CD4-positive, alpha-beta T cell treated with Interleukin-6 at 100 ng/mL for 8 hours (primary cell): ENCODE measurements at regions not wholly inside any gene's neighbourhood (a gene's known extent, or its start where the extent isn't known, plus 50 kb on each side); places are given as distances from the start of the nearest gene placed in this dataset.

Experiments
- DNase-seq: peaks from one replicate; pipeline ENCODE4 v3.0.0-alpha.2; 2020; ENCODE audit warnings: mixed read lengths, low spot score

- DNase-seq = no peak
Measured at GRCh38 chr3:82287562-82287961, 526.1 kb upstream of the GBE1 start.

GRCh38 chr3:82281205-82281604 lies 519.8 kb upstream of the GBE1 start:
- DNase-seq = no peak

- DNase-seq = no peak
Measured at GRCh38 chr3:82276992-82277391, 515.5 kb upstream of the GBE1 start.

- no peak for DNase-seq
Measured at GRCh38 chr3:82274897-82275296, 513.5 kb upstream of the GBE1 start.

- no peak for DNase-seq
Measured at GRCh38 chr3:82265747-82266146, 504.3 kb upstream of the GBE1 start.

GRCh38 chr3:82262193-82262592 lies 500.7 kb upstream of the GBE1 start:
- DNase-seq = no peak

GRCh38 chr3:82261637-82262036 lies 500.2 kb upstream of the GBE1 start:
- no peak for DNase-seq

- no peak for DNase-seq
Measured at GRCh38 chr3:82261013-82261412, 499.6 kb upstream of the GBE1 start.

- no peak for DNase-seq
Measured at GRCh38 chr3:82259994-82260393, 498.5 kb upstream of the GBE1 start.

GRCh38 chr3:82240322-82240721 lies 478.9 kb upstream of the GBE1 start:
- no peak for DNase-seq

- no peak for DNase-seq
Measured at GRCh38 chr3:82236257-82236656, 474.8 kb upstream of the GBE1 start.

- DNase-seq = no peak
Measured at GRCh38 chr3:82229397-82229796, 468.0 kb upstream of the GBE1 start.

GRCh38 chr3:82224661-82225060 lies 463.2 kb upstream of the GBE1 start:
- DNase-seq = no peak

- no peak for DNase-seq
Measured at GRCh38 chr3:82222401-82222800, 461.0 kb upstream of the GBE1 start.

- no peak for DNase-seq
Measured at GRCh38 chr3:82217571-82217970, 456.1 kb upstream of the GBE1 start.

GRCh38 chr3:82208002-82208710 lies 446.7 kb upstream of the GBE1 start:
- DNase-seq = no peak

- no peak for DNase-seq
Measured at GRCh38 chr3:82202269-82202668, 440.8 kb upstream of the GBE1 start.

GRCh38 chr3:82201316-82201715 lies 439.9 kb upstream of the GBE1 start:
- no peak for DNase-seq

GRCh38 chr3:82198009-82198408 lies 436.6 kb upstream of the GBE1 start:
- DNase-seq = no peak

GRCh38 chr3:82196645-82197044 lies 435.2 kb upstream of the GBE1 start:
- DNase-seq = no peak

- DNase-seq = no peak
Measured at GRCh38 chr3:82194870-82195269, 433.4 kb upstream of the GBE1 start.

- DNase-seq = no peak
Measured at GRCh38 chr3:82186017-82186416, 424.6 kb upstream of the GBE1 start.

- DNase-seq = no peak
Measured at GRCh38 chr3:82179291-82179690, 417.8 kb upstream of the GBE1 start.

- DNase-seq = no peak
Measured at GRCh38 chr3:82178291-82178690, 416.8 kb upstream of the GBE1 start.

- DNase-seq = no peak
Measured at GRCh38 chr3:82177774-82178173, 416.3 kb upstream of the GBE1 start.
